ENCODE measurements at regions not wholly inside any gene's neighbourhood (a gene's known extent, or its start where the extent isn't known, plus 50 kb on each side); places are given as distances from the start of the nearest gene placed in this dataset.

DNA sequence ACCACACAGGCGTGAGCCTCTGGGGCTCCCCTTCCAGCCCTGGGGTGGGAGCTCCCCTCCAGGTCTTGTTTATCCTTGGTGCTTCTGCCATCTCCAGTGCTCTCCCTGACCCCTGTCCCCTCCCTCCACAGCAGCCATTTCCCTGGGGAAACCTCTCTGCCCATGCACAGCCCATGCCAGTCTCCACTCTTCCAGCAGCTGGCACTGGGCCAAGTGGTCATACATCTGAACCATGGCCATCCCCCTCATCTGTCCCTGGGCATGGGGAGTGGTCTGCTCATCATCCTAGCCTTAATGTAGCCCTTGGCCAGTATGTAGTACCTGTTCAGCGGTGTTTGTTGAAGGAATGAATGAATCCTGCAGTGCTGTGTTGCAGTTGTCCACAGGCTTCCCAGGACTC, 172.4 kb upstream of the ZNF32 start:
- TF ChIP-seq, protein P1, sequence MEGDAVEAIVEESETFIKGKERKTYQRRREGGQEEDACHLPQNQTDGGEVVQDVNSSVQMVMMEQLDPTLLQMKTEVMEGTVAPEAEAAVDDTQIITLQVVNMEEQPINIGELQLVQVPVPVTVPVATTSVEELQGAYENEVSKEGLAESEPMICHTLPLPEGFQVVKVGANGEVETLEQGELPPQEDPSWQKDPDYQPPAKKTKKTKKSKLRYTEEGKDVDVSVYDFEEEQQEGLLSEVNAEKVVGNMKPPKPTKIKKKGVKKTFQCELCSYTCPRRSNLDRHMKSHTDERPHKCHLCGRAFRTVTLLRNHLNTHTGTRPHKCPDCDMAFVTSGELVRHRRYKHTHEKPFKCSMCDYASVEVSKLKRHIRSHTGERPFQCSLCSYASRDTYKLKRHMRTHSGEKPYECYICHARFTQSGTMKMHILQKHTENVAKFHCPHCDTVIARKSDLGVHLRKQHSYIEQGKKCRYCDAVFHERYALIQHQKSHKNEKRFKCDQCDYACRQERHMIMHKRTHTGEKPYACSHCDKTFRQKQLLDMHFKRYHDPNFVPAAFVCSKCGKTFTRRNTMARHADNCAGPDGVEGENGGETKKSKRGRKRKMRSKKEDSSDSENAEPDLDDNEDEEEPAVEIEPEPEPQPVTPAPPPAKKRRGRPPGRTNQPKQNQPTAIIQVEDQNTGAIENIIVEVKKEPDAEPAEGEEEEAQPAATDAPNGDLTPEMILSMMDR (IDR thresholded peaks at IDR 0.05; ENCODE audit: low read depth, low read length) = no peak
- Histone ChIP-seq H3K9me3 (ENCODE audit: control insufficient read depth, insufficient read depth, low read length) (peaks cover 8% of the 10 kb centered on the region; the same call in 1 of the 2 replicates), H3K4me3 (ENCODE audit: low read depth, low read length) (no peak overlapping the region), H3K27me3 (ENCODE audit: control insufficient read depth, insufficient read depth, low read length) (no peaks in the 10 kb centered on the region), H3K27ac (ENCODE audit: low read depth, low read length) (no peak overlapping the region)
- ChIA-PET POLR2A (no interaction called here), CTCF (no interaction called here)
- no peak for DNase-seq (ENCODE audit: low read depth, low spot score)

DNA sequence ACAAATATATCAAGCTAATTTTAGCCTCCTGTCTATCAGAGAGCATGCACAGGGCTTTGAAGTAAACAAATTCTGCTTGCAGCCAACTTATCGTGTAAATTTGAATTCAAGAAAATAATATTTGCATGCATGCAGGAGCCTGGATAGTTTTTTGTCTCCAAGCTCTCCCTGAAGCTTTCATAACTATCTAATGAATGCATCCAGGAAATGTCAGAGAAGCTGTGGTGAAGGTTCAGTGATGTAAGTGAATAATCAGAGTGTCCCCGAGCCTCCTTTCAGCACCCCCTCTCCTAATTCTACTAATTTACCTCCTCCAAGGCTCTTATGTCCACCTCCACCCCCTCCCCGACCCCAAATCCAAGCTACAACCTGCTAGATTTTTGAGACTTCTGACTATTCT, 172.0 kb upstream of the ZNF32 start:
- CTCF ChIA-PET = no interaction called here
- no peak overlapping the region for H3K27ac ChIP-seq (ENCODE audit: low read depth, low read length)
- H3K4me3 ChIP-seq (ENCODE audit: low read depth, low read length) = no peak overlapping the region
- H3K27me3 ChIP-seq (ENCODE audit: control insufficient read depth, insufficient read depth, low read length) = no peaks in the 10 kb centered on the region
- DNase-seq (ENCODE audit: low read depth, low spot score) = no peak
- POLR2A ChIA-PET = no interaction called here
- TF ChIP-seq, protein P1 (IDR thresholded peaks at IDR 0.05; ENCODE audit: low read depth, low read length) = no peak
- H3K9me3 ChIP-seq (ENCODE audit: control insufficient read depth, insufficient read depth, low read length) = peaks cover 4% of the 10 kb centered on the region; the same call in 1 of the 2 replicates

DNA sequence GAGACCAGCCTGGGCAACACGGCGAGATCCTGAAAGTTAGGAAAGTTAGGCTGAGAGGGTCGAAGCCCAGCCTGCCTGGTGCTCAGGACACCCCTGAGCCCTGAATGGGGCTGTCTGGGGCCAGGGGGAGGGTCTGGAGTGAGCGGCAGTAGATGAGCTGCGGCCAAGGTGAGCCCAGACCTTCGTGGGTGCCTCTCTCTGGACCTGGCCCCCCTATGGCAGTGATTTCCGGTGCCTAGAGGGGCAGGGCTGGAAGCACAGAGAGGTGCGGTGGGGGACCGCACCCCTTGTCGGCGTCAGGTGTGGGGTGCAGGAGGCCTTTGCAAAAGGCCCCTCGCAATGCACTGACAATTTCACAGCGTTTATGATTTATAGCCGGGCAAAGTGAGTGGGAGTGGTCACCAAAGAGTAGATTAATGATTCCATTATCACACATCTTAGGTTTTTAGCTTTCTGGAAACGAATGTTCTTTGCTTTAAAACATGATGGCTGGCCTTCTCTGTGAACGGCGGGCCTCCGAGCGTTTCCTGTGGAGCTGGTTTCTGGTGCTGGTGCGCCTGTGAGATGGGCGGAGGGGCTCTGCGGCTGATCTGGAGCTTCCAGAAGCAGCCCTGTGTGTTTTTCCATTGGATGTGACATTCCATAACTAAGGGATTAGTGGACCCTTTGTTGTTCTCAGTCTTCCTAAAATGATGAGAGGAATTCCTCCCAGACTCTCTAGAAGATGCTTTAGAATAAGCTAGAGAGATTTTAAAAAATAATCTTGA, 171.0 kb upstream of the ZNF32 start:
- no peak overlapping the region for H3K27ac ChIP-seq (ENCODE audit: low read depth, low read length)
- H3K27me3 ChIP-seq (ENCODE audit: control insufficient read depth, insufficient read depth, low read length) = no peaks in the 10 kb centered on the region
- TF ChIP-seq, protein P1 (IDR thresholded peaks at IDR 0.05; ENCODE audit: low read depth, low read length) = no peak
- ChIA-PET CTCF (no interaction called here), POLR2A (no interaction called here)
- no peaks in the 10 kb centered on the region; the same call in 1 of the 2 replicates for H3K9me3 ChIP-seq (ENCODE audit: control insufficient read depth, insufficient read depth, low read length)
- H3K4me3 ChIP-seq (ENCODE audit: low read depth, low read length) = no peak overlapping the region
- no peak for DNase-seq (ENCODE audit: low read depth, low spot score)

DNA sequence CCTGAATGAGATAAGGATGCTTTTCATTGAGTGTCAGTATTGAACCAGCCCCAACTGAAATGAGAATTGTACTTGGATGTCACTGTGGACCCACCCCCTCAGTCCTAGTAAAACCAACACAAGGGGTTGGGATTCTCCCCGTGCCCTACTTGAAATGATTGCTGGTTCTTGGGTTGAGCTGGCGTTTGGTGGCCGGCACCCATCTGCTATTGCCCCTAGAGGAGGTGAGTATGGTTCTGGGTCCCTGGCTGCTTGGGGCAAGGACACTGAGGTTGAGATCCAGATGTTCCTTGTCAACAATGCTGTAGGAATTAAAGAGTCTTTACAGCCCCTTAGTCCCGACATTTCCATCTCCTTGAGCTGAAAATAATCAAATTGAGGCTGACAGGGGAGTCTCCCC, 170.0 kb upstream of the ZNF32 start:
- TF ChIP-seq, protein P1 (IDR thresholded peaks at IDR 0.05; ENCODE audit: low read depth, low read length) = no peak
- Histone ChIP-seq H3K9me3 (ENCODE audit: control insufficient read depth, insufficient read depth, low read length) (no peaks in the 10 kb centered on the region; the same call in 1 of the 2 replicates), H3K27me3 (ENCODE audit: control insufficient read depth, insufficient read depth, low read length) (no peaks in the 10 kb centered on the region), H3K27ac (ENCODE audit: low read depth, low read length) (no peak overlapping the region), H3K4me3 (ENCODE audit: low read depth, low read length) (no peak overlapping the region)
- DNase-seq (ENCODE audit: low read depth, low spot score) = no peak
- POLR2A ChIA-PET = no interaction called here
- CTCF ChIA-PET = no interaction called here

DNA sequence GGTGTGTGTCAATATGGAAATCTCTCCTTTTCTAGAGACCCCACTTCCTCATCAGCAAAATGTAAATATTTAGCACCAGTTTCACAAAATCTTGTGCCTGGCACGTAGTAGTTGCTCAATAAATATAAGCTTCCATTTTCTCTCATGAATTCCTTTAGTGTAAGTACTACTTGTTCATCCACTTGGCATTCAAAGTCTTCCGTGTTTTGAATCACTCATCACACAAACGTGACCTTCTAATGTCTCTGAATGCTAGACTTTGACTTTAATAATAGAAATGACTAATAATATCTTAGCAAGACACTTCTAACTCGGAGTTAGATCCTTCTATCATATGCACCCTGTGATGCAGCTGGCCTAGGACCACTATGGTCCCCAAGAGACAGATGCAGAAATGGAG, 168.7 kb upstream of the ZNF32 start:
- H3K27ac ChIP-seq (ENCODE audit: low read depth, low read length) = peak overlapping the region; percentile 25
- ChIA-PET CTCF (interaction anchor here (1.3 kb wide), 1 partner anchor 128 kb away, joined by 7 read pairs; no protein-coding TSS in a partner anchor), POLR2A (no interaction called here)
- TF ChIP-seq, protein P1 (IDR thresholded peaks at IDR 0.05; ENCODE audit: low read depth, low read length) = no peak
- no peak overlapping the region for H3K4me3 ChIP-seq (ENCODE audit: low read depth, low read length)
- H3K27me3 ChIP-seq (ENCODE audit: control insufficient read depth, insufficient read depth, low read length) = no peaks in the 10 kb centered on the region
- peak; percentile 33 for DNase-seq (ENCODE audit: low read depth, low spot score)
- no peaks in the 10 kb centered on the region; the same call in 1 of the 2 replicates for H3K9me3 ChIP-seq (ENCODE audit: control insufficient read depth, insufficient read depth, low read length)
